ENCODE measurements at regions not wholly inside any gene's neighbourhood (a gene's known extent, or its start where the extent isn't known, plus 50 kb on each side); places are given as distances from the start of the nearest gene placed in this dataset.

GRCh38 chr5:125298258-125298657, 551.8 kb upstream of the ZNF608 start:
- no peak for ATAC-seq
- no peak overlapping the region for H3K4me3 ChIP-seq (ENCODE audit: low read length)
- Mint-ChIP-seq H3K4me1 (no peaks in the 10 kb centered on the region), H3K4me3 (no peak overlapping the region), H3K36me3 (no peaks in the 10 kb centered on the region), H3K9me3 (peaks cover 0 to 8% (median 3%) of the 10 kb centered on the region in 11 donors), H3K27me3 (no peaks in the 10 kb centered on the region), H3K27ac (no peak overlapping the region)
- no peaks in the 10 kb centered on the region for H3K4me1 ChIP-seq (ENCODE audit: control insufficient read depth in 2 of 2, insufficient read depth in 2 of 2, low read length in 2 of 2)
- no peak overlapping the region for H3K27ac ChIP-seq (ENCODE audit: low read depth, low read length)
- no peaks in the 10 kb centered on the region for H3K9me3 ChIP-seq (ENCODE audit: control insufficient read depth in 2 of 3, low read length in 3 of 3)
- no peak for DNase-seq
- intact Hi-C loops (cut with micrococcal nuclease), result no loop called here
- ChIA-PET CTCF (no interaction called here), POLR2A (no interaction called here)
- no peaks in the 10 kb centered on the region for H3K36me3 ChIP-seq (ENCODE audit: control insufficient read depth in 2 of 3, insufficient read depth in 3 of 3, low read length in 3 of 3)
- no peaks in the 10 kb centered on the region for H3K27me3 ChIP-seq (ENCODE audit: control insufficient read depth in 2 of 2, insufficient read depth in 2 of 2, low read length in 2 of 2)

DNA sequence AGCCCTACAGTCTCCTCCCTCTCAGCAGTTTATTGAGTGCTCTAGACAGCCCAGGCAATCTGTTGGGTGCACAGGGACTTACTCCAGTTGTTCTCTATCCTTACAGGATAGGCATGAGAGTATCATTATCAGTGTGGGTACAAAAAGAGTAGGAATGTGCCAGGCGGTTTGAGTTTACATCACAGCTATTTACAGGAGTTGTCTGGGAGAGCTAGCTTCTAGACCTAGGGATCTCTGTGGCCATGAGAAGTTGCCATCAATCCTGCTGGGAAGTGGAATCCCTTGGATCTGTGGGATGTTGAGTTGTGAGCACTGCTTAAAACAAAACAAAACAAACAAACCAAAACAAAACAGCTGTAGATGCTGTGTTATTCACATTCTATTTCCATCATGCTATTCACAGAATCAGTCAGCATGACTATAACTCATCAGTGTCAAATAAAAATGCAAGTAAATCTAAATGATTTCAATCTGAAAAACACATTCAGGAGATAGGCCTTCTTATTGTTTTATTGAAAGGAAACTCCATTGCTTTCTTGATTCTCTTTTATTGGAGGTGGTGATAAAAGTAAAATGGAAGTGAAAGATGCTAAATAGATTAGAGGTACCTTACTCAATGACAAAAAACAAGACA, 552.4 kb upstream of the ZNF608 start:
- CTCF ChIA-PET, result no interaction called here
- H3K4me1 ChIP-seq (ENCODE audit: control insufficient read depth in 2 of 2, insufficient read depth in 2 of 2, low read length in 2 of 2), result no peaks in the 10 kb centered on the region

GRCh38 chr5:125301711-125302110, 555.3 kb upstream of the ZNF608 start:
- Mint-ChIP-seq H3K27ac (no peak overlapping the region), H3K36me3 (peaks cover 0 to 3% (median 0%) of the 10 kb centered on the region in 5 donors), H3K27me3 (no peaks in the 10 kb centered on the region), H3K4me3 (no peak overlapping the region), H3K9me3 (peaks cover 0 to 15% (median 6%) of the 10 kb centered on the region in 11 donors), H3K4me1 (no peaks in the 10 kb centered on the region)
- ChIA-PET POLR2A (interaction anchor here (0.6 kb wide), 1 partner anchor 148 kb away, joined by 3 read pairs; no protein-coding TSS in a partner anchor), CTCF (no interaction called here)
- ATAC-seq, result no peak
- H3K27ac ChIP-seq (ENCODE audit: low read depth, low read length), result no peak overlapping the region
- H3K4me3 ChIP-seq (ENCODE audit: low read length), result no peak overlapping the region
- DNase-seq, result no peak
- H3K27me3 ChIP-seq (ENCODE audit: control insufficient read depth in 2 of 2, insufficient read depth in 2 of 2, low read length in 2 of 2), result no peaks in the 10 kb centered on the region
- H3K4me1 ChIP-seq (ENCODE audit: control insufficient read depth in 2 of 2, insufficient read depth in 2 of 2, low read length in 2 of 2), result no peaks in the 10 kb centered on the region
- no peaks in the 10 kb centered on the region for H3K36me3 ChIP-seq (ENCODE audit: control insufficient read depth in 2 of 3, insufficient read depth in 3 of 3, low read length in 3 of 3)
- intact Hi-C loops (cut with micrococcal nuclease), result no loop called here
- no peaks in the 10 kb centered on the region for H3K9me3 ChIP-seq (ENCODE audit: control insufficient read depth in 2 of 3, low read length in 3 of 3)

More for the DNA sequence above, 552.4 kb upstream of the ZNF608 start:
- no peaks in the 10 kb centered on the region for H3K27me3 ChIP-seq (ENCODE audit: control insufficient read depth in 2 of 2, insufficient read depth in 2 of 2, low read length in 2 of 2)
- intact Hi-C loops (cut with micrococcal nuclease), result no loop called here
- Mint-ChIP-seq H3K36me3 (no peaks in the 10 kb centered on the region), H3K4me1 (no peaks in the 10 kb centered on the region), H3K27me3 (no peaks in the 10 kb centered on the region), H3K27ac (no peak overlapping the region), H3K4me3 (no peak overlapping the region), H3K9me3 (peaks cover 0 to 8% (median 3%) of the 10 kb centered on the region in 11 donors)
- POLR2A ChIA-PET, result no interaction called here
- no peak overlapping the region for H3K4me3 ChIP-seq (ENCODE audit: low read length)
- H3K9me3 ChIP-seq (ENCODE audit: control insufficient read depth in 2 of 3, low read length in 3 of 3), result no peaks in the 10 kb centered on the region
- ATAC-seq (no peak), DNase-seq (no peak)
- H3K36me3 ChIP-seq (ENCODE audit: control insufficient read depth in 2 of 3, insufficient read depth in 3 of 3, low read length in 3 of 3), result no peaks in the 10 kb centered on the region
- no peak overlapping the region for H3K27ac ChIP-seq (ENCODE audit: low read depth, low read length)

DNA sequence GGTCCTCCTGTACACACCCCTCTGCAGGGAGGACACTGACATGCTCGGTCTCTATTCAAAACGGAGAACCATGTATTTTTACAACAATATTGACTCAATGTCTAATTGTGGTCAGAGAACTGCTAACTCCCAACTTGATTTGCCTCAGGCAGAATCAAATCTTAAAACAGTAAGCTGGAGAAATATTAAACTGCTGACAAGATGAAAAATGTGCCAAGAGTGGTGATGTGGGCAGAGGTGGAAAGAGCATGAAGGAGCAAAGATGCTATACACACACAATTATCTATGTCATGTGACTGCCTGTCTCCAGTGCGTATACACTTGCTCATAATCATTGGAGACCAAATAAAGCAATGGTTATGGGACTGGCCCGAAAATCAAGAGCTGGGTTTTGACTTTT, 556.1 kb upstream of the ZNF608 start:
- ChIA-PET POLR2A (no interaction called here), CTCF (no interaction called here)
- Mint-ChIP-seq H3K9me3 (peaks cover 0 to 17% (median 8%) of the 10 kb centered on the region in 11 donors), H3K36me3 (peaks cover 0 to 3% (median 0%) of the 10 kb centered on the region in 5 donors), H3K27ac (no peak overlapping the region), H3K4me1 (no peaks in the 10 kb centered on the region), H3K4me3 (no peak overlapping the region), H3K27me3 (no peaks in the 10 kb centered on the region)
- Histone ChIP-seq H3K9me3 (ENCODE audit: control insufficient read depth in 2 of 3, low read length in 3 of 3) (no peaks in the 10 kb centered on the region), H3K27ac (ENCODE audit: low read depth, low read length) (no peak overlapping the region), H3K36me3 (ENCODE audit: control insufficient read depth in 2 of 3, insufficient read depth in 3 of 3, low read length in 3 of 3) (no peaks in the 10 kb centered on the region), H3K27me3 (ENCODE audit: control insufficient read depth in 2 of 2, insufficient read depth in 2 of 2, low read length in 2 of 2) (no peaks in the 10 kb centered on the region), H3K4me1 (ENCODE audit: control insufficient read depth in 2 of 2, insufficient read depth in 2 of 2, low read length in 2 of 2) (no peaks in the 10 kb centered on the region), H3K4me3 (ENCODE audit: low read length) (no peak overlapping the region)
- ATAC-seq (no peak), DNase-seq (no peak)
- intact Hi-C loops (cut with micrococcal nuclease), result no loop called here

- H3K4me3 ChIP-seq (ENCODE audit: low read length), result no peak overlapping the region
- POLR2A ChIA-PET, result no interaction called here
- H3K27ac ChIP-seq (ENCODE audit: low read depth, low read length), result no peak overlapping the region
- no peak for DNase-seq
- H3K4me1 ChIP-seq (ENCODE audit: control insufficient read depth in 2 of 2, insufficient read depth in 2 of 2, low read length in 2 of 2), result no peaks in the 10 kb centered on the region
- H3K4me1 Mint-ChIP-seq, result no peaks in the 10 kb centered on the region
- no peaks in the 10 kb centered on the region for H3K27me3 Mint-ChIP-seq
- CTCF ChIA-PET, result no interaction called here
- H3K4me3 Mint-ChIP-seq, result no peak overlapping the region
- no peaks in the 10 kb centered on the region for H3K36me3 ChIP-seq (ENCODE audit: control insufficient read depth in 2 of 3, insufficient read depth in 3 of 3, low read length in 3 of 3)
- ATAC-seq, result no peak
- peaks cover 0 to 3% (median 0%) of the 10 kb centered on the region in 5 donors for H3K36me3 Mint-ChIP-seq
- H3K27ac Mint-ChIP-seq, result no peak overlapping the region
- intact Hi-C loops (cut with micrococcal nuclease), result no loop called here
- peaks cover 0 to 28% (median 11%) of the 10 kb centered on the region in 11 donors for H3K9me3 Mint-ChIP-seq
- H3K27me3 ChIP-seq (ENCODE audit: control insufficient read depth in 2 of 2, insufficient read depth in 2 of 2, low read length in 2 of 2), result no peaks in the 10 kb centered on the region
- no peaks in the 10 kb centered on the region for H3K9me3 ChIP-seq (ENCODE audit: control insufficient read depth in 2 of 3, low read length in 3 of 3)
Measured at GRCh38 chr5:125306741-125307140, 560.3 kb upstream of the ZNF608 start.

GRCh38 chr5:125310749-125311148, 564.3 kb upstream of the ZNF608 start:
- Histone ChIP-seq H3K4me1 (ENCODE audit: control insufficient read depth in 2 of 2, insufficient read depth in 2 of 2, low read length in 2 of 2) (no peaks in the 10 kb centered on the region), H3K36me3 (ENCODE audit: control insufficient read depth in 2 of 3, insufficient read depth in 3 of 3, low read length in 3 of 3) (no peaks in the 10 kb centered on the region), H3K9me3 (ENCODE audit: control insufficient read depth in 2 of 3, low read length in 3 of 3) (no peaks in the 10 kb centered on the region), H3K27ac (ENCODE audit: low read depth, low read length) (no peak overlapping the region), H3K4me3 (ENCODE audit: low read length) (no peak overlapping the region), H3K27me3 (ENCODE audit: control insufficient read depth in 2 of 2, insufficient read depth in 2 of 2, low read length in 2 of 2) (no peaks in the 10 kb centered on the region)
- intact Hi-C loops (cut with micrococcal nuclease), result no loop called here
- ChIA-PET CTCF (no interaction called here), POLR2A (no interaction called here)
- no peak overlapping the region for H3K27ac Mint-ChIP-seq
- ATAC-seq, result no peak
- no peaks in the 10 kb centered on the region for H3K27me3 Mint-ChIP-seq
- H3K4me1 Mint-ChIP-seq, result no peaks in the 10 kb centered on the region
- no peaks in the 10 kb centered on the region for H3K36me3 Mint-ChIP-seq
- H3K9me3 Mint-ChIP-seq, result peaks cover 3 to 39% (median 10%) of the 10 kb centered on the region in 11 donors
- H3K4me3 Mint-ChIP-seq, result no peak overlapping the region
- no peak for DNase-seq

GRCh38 chr5:125311743-125312142, 565.3 kb upstream of the ZNF608 start:
- no peaks in the 10 kb centered on the region for H3K4me1 ChIP-seq (ENCODE audit: control insufficient read depth in 2 of 2, insufficient read depth in 2 of 2, low read length in 2 of 2)
- no peaks in the 10 kb centered on the region for H3K9me3 ChIP-seq (ENCODE audit: control insufficient read depth in 2 of 3, low read length in 3 of 3)
- ChIA-PET CTCF (no interaction called here), POLR2A (no interaction called here)
- H3K27me3 Mint-ChIP-seq, result no peaks in the 10 kb centered on the region
- no peaks in the 10 kb centered on the region for H3K4me1 Mint-ChIP-seq
- DNase-seq (no peak), ATAC-seq (no peak)
- no peak overlapping the region for H3K27ac ChIP-seq (ENCODE audit: low read depth, low read length)
- peaks cover 0 to 36% (median 8%) of the 10 kb centered on the region in 11 donors for H3K9me3 Mint-ChIP-seq
- H3K27me3 ChIP-seq (ENCODE audit: control insufficient read depth in 2 of 2, insufficient read depth in 2 of 2, low read length in 2 of 2), result no peaks in the 10 kb centered on the region
- no peak overlapping the region for H3K27ac Mint-ChIP-seq
- intact Hi-C loops (cut with micrococcal nuclease), result no loop called here
- H3K36me3 Mint-ChIP-seq, result no peaks in the 10 kb centered on the region
- no peak overlapping the region for H3K4me3 ChIP-seq (ENCODE audit: low read length)
- H3K4me3 Mint-ChIP-seq, result no peak overlapping the region
- H3K36me3 ChIP-seq (ENCODE audit: control insufficient read depth in 2 of 3, insufficient read depth in 3 of 3, low read length in 3 of 3), result no peaks in the 10 kb centered on the region

Measured in naive thymus-derived CD4-positive, alpha-beta T cell (primary cell).